Left hindlimb (tissue), 1 donor: ENCODE measurements at regions not wholly inside any gene's neighbourhood (a gene's known extent, or its start where the extent isn't known, plus 50 kb on each side); places are given as distances from the start of the nearest gene placed in this dataset.

ENCODE experiments used
- DNase-seq: peaks from one replicate; pipeline ENCODE4 v3.0.0-alpha.2; 2018

DNA sequence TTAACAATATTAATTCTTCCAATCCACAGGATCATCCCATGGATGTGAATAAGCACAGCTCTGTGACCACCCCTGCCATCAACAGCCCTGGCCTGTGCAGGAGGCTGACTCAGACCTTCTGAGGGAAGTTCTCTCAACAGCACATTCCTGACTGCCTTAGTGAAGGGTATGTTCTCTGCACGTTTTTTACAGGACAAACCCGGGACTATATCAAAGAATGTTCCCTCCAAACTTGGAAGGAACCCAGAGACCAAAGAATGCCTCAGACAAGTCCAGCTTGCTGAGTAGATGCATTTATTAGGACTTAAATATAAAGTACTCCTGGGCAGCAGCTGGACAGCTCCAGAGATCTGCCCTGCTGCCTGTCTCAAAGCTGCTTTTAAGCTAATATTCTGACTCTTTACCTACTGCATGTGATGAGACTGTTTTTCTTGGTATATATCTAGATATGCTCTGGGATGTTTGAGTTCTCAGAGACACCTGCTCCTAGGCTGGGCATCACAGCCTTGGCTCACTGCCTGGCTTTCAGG lies 1127.8 kb upstream of the PRKX start:
- DNase-seq = no peak

DNA sequence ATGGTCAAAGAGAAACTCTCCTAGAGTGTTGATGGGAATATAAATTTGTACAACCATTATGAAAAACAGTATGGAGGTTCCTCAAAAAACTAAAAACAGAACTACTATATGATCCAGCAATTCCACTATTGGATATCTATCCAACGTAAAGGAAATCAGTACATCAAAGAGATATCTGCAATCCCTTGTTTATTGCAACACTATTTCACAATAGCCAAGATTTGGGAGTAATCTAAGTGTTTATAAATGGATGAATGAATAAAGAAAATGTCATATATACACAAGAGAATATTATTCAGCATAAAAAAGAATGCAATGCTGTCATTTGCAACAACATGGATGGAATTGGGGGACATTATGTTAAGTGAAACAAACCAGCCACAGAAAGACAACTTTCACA lies 1118.1 kb upstream of the PRKX start:
- DNase-seq = no peak

DNA sequence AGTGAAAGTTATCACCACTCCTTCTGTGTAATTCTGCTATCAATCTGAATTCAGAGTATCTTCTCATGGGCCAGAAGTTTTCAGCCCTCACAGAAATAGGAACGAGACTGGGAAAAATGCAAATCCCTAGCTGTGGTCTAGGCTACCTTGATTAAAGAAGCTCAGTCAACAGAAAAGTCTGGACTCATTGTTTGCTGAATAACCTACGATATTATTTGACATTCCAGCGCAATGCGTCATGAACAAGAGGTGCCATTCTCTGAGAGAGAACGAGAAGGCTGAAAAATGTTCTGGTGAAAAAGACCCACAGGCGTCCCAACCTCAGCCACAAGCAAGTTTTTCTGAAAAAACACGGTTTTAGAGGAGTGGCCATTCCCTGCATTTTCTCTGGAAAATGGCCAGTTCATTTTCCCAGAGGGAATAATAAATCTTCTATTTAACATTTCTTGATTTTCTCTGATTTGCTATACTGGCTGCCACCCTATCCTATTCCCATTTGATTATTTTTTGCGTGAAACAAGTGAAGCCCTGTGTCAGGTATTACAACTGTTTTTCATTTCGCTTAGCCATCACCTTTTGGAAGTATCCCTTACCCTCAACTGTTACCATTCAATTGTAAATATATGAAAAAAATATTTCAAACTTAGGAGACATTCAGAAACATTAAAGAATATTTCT lies 1117.6 kb upstream of the PRKX start:
- no peak for DNase-seq

DNA sequence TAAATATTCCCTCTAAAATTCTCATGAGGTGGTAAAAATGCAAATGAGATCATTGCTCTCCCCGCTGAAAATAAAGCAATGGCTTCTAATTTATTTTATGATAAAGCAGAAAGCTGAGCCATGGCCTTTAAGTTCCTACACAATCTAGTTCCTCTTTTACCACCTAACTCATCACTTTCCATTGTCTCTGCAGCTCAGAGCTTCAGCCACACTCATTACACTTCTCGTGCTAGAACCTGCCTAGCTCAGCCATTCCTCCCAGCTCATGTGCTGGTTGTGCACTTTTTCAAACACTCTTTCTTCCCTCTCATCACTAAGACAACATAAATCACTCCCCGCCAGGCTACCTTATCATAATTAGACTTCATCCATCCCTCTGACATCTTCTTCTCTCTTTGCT lies 1112.1 kb upstream of the PRKX start:
- no peak for DNase-seq

DNA sequence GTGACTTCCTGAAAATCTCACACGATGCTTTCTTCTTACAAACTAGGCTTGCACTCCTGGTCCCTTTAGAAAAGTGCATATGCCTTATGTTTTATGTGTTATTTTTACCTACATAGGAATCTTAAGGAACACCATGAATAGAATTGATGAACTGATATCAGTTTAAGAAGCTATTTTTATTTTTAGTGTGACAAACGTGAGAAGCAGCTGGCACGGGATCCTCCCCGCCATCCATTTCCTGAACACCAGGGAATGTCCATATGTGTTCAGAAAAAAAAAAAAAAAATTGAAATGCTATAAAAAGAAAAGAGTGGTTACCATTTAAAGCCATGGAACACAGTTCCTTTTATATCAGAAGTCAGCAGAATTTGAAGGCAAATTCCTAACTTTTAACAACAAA lies 1096.1 kb upstream of the PRKX start:
- DNase-seq = no peak

DNA sequence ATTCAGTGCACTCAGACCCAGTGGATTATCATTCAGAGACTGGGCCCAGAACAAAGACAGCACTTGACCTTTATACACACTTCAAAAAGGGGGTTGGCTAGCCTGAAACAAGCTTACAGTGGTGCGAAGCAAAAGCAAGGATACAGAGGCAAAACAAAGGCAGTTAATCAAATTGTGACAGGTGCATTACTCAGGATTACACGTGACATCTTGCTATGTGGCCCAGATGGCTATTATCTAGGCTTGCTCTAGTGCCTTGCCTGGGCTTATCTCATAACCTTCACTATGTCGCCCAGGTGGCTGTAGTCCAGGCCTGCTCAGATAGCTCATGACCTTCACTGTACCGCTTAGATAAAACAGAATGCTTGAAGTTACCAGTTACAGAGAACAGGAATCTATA lies 1092.1 kb upstream of the PRKX start:
- no peak for DNase-seq

DNA sequence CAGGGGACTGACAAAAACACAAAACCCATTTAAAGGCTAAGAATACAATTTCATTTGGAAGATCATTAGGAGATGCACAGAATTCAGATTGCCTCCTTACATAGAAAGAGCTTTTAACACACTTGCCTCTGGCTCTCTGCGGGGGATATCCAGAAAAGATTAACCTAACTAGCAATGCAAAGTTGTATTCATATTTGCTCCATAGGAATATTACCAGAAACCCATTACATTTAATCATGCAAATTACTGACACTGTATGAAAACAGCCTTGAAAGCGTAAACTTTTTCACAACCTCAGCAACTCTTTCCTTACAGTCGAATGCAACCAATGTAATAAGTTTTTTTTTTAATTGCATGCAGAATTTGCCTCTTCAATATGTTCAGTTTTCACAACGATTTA lies 1087.3 kb upstream of the PRKX start:
- no peak for DNase-seq

DNA sequence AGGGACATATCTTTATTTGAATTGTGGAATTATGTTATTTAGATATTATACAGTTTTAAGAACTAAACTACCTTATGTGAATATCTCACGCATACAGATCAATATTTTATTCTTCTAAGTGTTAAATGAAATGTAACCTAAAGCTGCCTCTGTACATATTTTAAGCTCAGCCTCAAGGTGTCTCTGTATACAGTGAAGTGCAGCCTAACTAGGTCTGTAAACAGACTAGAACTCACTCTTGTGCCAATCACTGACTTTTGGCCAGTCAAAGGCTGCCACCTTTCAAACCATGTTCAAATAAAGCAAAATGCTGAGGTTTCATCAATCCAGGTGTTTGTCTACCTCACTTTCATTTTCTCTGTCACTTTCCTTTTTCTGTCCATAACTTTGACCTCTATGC lies 1074.5 kb upstream of the PRKX start:
- DNase-seq = no peak

DNA sequence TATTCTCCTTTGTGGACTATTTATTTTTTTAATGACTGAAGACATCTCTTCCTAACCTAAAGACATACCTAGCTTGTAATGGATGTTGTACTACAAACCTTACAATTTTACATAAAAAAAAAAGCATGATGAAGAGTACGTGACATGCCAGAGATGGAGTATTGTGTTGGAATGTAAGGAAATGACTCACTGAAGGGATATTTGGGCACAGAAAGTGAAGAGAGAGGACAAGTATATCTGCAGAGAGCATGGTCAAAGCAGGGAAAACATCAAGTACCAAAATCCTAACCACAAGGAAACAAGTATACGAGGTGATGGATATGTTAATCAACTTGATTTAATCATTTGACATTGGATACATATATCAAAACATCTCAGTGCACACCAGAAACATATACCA lies 1051.4 kb upstream of the PRKX start:
- DNase-seq = no peak

DNA sequence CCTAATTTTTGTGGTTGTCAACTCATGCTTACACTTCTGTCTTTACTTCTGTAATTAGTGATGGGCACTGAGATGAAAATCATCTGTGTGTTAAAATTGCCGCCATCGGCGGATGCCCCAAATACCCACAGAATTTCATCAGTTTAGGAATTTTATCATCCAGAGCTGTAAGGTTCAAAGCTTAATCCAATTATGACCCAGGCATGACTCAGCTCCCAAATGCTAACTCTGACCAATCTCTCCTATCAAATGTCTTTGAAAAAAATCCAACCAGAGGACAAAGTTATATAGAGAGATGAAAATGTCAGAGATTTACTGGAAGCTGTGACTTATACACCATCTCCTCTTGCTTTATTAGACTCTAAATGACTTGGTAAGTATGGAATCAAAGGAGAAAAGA lies 1048.7 kb upstream of the PRKX start:
- no peak for DNase-seq

DNA sequence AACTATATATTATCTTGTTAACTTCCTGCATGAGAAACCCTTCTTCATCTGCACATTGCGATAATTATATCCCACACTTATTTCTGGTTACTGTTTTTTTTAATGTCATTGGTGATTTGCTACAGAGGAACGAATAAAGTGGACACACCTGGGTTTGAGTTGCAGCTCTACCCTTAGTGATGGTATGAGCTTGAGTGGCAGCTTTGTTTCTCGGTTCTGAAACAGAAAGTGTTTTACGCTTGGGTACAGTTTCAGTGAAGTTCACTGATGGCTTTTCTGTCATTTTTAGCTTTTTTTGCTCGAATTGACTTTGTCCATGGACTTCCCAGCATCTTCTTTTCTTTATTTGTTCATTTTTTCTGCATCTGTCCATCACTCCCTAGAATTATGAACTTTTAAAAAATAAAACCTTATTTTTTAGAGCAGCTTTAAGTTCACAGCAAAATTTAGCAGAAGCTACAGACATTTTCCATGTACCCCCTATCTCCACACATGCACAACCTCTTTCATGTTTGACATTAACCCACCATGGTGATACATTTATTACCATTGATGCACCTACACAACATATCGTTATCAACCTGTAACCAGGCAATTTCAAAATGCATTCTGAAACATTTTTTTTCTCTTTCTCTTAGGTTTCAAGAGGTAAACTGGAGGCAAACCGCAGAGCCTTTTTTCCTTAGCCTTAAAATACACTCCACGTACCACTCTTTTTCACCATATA lies 1041.6 kb upstream of the PRKX start:
- no peak for DNase-seq

DNA sequence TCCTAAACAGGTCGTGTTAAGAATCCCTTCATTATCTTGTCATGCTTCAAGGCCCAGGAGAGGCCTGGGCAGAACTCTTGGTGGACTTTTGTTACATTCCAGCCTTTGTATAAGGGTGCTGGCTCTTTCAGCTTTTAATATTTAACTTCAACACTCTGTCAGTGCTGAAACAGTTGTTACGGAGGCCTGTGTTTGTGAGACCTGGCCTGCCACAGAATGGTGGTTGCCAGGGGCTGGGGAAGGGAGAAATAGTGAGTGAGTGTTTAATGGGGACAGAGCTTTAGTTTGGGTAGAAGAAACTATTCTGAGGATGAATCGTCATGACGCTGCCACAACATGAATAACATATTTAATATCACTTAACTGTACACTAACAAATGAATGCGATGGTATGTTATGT lies 1027.6 kb upstream of the PRKX start:
- DNase-seq = no peak

DNA sequence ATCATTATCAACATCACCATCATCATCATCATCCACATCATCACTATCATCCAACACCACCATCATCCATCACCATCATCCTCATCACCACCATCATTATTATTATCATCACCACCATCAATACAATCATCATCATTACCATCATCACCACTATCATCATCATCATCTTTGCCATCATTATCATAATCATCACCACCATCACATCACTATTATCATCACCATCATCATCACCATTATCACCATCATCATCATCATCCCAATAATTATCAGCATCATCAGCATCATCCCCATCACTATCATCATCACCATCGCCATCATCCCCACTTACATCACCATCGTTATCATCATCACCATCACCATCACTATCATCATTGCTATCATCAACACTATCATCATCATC lies 1021.9 kb upstream of the PRKX start:
- DNase-seq = no peak

DNA sequence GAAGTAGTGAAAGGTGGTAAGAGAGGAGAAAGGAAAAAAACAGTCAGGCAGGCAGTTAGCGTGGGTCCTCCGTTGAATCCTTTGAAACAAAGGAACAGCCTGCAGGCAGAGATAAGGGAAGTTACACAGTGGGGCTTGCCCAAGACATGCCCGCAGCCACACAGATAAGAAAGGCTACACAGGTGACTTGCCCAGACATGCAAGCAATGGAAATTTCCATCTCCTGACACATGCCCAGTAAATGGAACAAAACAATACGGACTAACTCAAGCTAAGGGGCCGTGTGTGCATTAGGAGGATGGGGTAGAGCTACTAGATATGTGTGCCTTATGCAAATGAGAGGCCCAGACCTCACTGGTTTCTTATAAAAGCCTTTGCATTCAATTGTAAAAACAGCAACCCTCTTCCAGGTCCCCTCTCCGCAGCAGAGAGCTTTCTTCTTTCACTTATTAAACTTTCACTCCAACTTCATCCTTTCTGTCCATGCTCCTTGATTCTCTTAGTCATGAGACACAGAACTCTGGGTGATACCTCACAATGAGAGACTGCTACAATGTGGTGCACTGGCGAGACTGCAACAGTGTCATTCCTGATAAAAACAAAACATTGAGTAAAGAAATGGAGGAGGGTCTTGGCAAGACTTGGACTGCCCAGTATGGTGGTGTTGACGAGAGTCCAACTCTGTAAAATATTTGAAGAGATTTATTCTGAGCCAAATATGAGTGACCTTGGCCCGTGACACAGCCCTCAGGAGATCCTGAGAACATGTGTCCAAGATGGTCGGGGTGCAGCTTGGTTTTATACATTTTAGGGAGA lies 997.4 kb upstream of the PRKX start:
- DNase-seq = no peak

DNA sequence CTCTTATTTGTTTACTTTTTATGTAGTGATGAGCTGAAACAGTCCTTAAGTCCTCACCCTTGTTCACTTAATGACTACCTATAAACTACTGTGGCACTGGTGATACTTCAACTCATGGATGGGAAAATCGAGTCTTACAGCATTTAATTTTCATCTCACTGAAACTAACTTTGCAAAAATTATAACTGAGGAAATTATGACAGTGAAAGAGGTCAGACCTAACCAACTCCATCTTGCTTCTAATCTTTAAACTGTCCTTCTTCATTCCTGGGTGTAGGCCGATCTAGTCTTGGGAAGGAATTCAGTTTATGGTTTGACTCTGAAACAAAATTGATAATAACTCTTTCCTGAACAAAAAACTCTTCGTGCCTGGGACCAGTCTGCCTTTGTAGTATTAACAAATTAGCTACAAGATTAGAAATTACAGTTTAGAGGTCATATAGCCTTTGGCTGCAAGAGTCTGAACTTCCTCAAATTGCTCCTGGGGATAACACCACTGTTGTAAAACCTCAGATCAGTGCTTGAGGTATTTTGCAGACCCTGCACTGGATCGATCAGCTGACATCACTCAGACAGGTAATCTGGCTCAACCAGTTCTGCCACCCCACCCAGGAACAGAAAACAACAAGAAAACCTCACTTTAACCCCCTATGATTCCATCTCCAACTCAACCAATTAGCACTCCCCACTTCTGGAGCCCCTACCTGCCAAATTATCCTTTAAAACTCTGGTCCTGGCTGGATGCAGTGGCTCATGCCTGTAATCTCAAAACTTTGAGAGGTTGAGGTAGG lies 995.7 kb upstream of the PRKX start:
- no peak for DNase-seq

DNA sequence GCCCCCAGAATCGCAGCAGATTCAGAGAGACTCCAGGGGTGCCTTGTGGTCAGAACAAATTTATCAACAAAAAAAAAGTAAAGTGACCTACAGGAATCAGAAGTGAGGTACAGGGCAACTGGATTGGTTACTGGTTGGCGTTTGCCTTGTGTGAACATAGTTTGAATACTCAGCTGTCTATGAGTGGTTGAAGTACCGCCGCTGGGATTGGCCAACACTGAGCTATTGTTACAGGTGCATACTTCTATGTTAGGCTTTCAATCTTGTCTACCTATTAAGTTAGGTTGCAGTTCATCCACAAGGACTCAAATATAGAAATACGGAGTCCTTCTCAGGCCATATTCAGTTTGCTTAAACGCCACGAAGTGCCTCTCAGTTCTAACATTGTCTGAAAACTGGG lies 993.5 kb upstream of the PRKX start:
- no peak for DNase-seq

DNA sequence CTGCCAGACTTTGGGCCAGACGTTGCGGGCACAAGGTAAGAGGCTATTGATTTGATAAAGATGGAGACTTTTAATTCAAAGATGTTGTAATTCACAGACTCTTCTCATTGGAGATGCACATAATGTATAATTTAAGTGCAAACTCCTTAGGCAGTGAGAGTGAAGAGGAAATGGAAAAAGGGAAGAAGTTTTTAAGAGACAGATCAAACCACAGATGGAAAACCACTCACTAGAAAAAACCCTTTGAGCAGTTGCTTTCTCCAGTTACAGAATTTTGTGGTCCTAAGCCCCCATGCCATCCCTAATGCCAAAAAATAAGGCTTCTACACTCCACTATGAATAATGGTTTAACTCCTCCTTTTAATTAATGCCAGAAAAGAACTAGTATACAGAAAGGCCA lies 977.1 kb upstream of the PRKX start:
- DNase-seq = no peak

DNA sequence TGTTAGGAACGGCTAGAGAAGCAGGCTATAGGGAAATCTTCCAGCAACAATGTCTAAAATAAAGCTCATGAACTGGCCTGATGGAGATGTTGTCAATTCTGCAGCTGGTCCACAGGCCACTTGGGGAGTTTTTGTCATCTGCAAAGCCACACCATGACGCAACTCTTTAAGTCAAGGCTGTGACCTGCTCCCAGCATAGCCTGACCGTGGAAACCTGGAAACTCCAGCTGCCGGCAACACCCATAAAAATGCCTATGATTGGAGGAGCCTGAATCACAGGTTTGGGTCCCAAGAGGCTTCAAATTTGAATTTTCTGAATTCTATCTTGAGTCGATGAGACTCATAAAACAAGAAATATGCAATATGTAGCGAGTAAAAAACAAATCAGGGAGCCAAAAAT lies 969.2 kb upstream of the PRKX start:
- no peak for DNase-seq

DNA sequence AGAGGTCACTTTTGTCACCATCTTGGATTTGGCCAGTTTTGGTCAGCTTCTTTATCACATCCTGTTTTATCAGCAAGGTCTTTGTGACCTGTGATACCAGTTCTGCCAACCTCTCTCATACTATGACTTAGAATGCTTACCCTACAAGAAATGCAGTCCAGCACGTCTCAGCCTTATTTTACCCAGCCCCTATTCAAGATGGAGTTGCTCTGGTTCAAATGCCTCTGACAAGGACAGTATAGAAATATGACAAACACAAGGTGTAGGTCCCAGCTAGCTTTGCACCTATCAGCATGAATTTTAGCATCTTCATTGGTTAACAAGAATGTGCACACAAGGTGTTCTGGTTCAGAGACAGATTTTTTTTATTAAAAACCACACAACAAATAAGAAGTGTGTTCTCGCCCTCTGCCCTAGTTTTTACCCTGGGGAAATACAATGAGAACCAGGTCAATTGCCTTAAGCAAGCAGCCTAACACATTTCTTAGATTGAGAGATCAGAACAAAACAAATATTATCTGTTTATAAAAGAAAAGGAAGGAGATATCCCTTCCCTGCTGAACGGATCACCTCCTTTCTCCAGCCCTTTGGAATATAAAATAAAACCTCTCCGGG lies 962.3 kb upstream of the PRKX start:
- no peak for DNase-seq

DNA sequence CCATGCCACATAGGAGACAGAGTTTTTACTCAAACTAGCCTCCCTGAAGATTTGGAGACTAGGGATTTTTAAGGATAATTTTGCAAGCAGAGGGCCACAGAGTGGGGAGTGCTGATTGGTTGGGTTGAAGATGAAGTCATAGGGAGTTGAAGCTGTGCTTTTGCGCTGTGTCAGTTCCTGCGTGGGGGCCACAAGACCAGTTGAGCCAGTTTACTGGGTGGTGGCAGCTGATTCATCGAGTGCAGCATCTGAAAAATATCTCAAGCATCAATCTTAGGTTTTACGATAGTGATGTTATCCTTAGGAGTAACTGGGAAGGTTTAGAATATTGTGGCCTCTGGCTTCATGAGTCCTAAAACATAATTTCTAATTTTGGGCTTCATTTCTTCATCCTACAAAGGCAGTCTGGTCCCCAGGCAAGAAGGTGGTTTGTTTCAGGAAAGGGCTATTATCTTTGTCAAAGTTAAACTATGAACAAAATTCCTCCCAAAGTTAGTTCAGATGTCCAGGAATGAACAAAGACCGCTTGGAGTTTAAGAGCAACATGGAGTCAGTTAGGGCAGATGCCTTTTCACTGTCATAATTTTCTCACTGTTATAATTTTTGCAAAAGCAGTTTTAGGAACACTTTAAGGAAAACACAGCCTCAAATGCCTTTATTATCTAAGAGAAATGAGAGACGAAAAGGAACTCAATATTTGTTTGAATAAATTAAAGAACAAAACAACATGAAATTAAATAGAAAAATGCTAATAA lies 960.8 kb upstream of the PRKX start:
- DNase-seq = no peak

DNA sequence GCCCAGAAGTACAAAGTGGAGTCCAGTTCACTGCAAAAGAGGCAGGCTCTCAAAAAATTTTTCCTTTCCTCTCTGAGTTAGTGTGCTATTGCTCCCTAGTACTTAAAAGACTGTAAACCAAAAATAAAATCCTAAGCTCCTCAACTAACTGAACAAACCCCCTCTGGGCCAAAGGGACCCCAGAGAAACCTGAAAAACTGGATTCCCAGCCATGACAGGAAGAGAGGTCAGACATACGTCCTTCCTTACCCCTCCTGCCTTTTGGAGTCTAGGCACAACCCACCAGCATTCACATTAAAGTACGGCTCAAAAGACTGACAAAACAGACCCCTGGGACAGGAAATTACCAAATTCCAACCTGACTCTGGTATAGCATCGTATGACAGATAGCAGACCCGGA lies 957.9 kb upstream of the PRKX start:
- no peak for DNase-seq

DNA sequence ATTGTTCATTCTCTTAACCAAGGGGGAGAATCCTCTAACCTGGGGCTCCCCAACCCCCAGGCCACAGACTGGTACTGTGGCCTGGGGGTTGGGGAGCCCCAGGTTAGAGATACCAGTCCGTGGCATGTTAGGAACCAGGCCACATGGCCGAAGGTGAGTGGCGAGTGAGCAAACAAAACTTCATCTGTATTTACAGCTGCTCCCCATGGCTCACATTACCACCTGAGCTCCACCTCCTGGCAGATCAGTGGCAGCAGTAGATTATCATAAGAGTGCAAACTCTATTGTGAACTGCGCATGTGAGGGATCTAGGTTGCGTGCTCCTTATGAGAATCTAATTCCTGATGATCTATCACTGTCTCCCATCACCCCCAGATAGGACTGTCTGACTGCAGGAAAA lies 957.2 kb upstream of the PRKX start:
- DNase-seq = no peak
